NT2/D1 (cell line): ENCODE measurements at regions not wholly inside any gene's neighbourhood (a gene's known extent, or its start where the extent isn't known, plus 50 kb on each side); places are given as distances from the start of the nearest gene placed in this dataset.

Experiments
- SUZ12 ChIP-seq: IDR thresholded peaks from 2 replicates; pipeline ENCODE4 v1.6.1; 2011; ENCODE audit not compliant: insufficient read length, insufficient read depth; ENCODE audit errors: extremely low read depth
- YY1 ChIP-seq: IDR thresholded peaks from 2 replicates; pipeline ENCODE4 v1.6.1; 2011; ENCODE audit not compliant: insufficient read length, insufficient read depth
- ZNF274 ChIP-seq: IDR thresholded peaks from 2 replicates; pipeline ENCODE4 v1.6.1; 2011; ENCODE audit warnings: mild to moderate bottlenecking, low read depth, low read length

DNA sequence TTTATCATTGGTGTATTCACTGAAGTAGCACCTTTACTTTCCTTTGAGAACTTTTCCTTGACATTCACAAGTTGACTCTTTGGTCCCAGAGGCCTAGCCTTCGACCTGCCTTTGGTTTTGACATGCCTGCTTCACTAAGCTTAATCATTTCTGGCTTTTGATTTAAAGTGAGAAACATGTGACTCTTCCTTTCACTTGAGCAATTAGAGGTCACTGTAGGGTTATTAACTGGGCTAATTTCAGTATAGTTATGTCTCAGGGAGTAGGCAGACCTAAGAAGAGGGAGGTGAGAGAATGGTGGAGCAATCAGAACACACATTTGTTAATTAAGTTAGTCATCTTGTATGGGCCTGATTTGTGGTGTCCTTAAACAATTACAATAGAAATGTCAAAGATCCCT, 1040.7 kb upstream of the SLC39A10 start:
- TF ChIP-seq YY1, result no peak
- TF ChIP-seq ZNF274, result no peak
- TF ChIP-seq SUZ12, result no peak
